HG02938 (cell line): ENCODE measurements at regions not wholly inside any gene's neighbourhood (a gene's known extent, or its start where the extent isn't known, plus 50 kb on each side); places are given as distances from the start of the nearest gene placed in this dataset.

ENCODE experiments used
- ATAC-seq: cut with Tn5 transposase; IDR thresholded peaks from one replicate; pipeline ENCODE4 v1.9.1; 2021; ENCODE audit warnings: mild to moderate bottlenecking, moderate library complexity; ENCODE audit not compliant: unreplicated experiment

DNA sequence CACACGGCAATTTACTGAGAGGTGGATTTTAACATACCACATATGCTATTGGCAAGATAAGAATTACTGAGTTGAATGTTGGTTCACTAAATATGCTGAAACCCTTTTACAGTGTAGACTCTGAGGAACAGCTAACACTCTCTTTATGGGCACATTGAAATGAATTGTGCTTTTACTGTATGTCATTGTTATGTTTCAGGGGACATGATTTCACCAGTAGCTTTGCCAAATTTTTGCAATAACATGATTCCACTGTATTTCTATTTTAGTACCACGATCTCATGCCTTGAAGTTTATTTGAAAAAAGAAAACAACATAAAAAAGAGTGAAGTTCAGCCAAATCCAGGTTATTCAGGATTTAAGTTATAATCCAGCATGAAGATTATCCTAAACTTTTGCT is 188.5 kb downstream of the HLX start:
- no peak for ATAC-seq

GRCh38 chr1:221069178-221069903 is 190.1 kb downstream of the HLX start:
- peak; percentile 87 for ATAC-seq

DNA sequence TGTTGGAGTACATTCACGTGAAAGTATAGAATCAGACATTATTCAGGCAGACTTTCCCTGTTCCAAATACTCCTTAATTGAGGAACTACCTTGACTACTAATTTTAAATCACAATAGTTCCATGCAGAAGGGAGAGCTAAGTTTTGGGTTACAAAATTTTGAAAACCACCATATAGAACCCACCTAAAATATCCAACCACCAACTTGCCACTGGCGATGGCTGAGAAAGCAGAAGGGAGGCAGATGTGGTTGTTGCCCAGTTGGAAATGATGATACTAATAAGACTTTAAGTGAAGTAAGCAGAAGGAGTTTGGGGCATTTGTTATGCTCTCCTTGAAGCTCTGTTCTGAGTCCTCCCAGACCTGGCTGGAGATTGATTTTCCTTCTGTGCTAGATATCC is 190.7 kb downstream of the HLX start:
- no peak for ATAC-seq

DNA sequence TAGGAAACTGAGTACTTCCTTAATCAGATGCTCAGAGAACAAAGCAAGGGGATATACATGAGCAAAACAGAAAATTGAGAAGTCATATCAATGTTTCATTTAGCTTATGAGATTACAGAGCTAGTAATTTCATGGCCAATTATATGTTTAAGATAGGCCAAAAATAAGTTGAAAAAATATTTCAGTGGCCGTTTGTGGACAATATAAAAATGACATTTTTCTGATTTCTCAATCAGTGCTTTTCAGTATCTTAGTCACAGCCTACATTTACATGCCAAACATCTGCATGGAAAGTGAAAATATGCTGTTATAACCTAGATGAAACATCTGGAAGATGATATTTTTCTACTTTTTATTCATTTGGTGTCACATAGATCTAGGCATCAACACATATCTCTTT is 192.5 kb downstream of the HLX start:
- ATAC-seq: no peak

GRCh38 chr1:221072214-221072613 is 193.0 kb downstream of the HLX start:
- ATAC-seq: no peak

GRCh38 chr1:221074332-221074731 is 195.1 kb downstream of the HLX start:
- ATAC-seq: no peak

DNA sequence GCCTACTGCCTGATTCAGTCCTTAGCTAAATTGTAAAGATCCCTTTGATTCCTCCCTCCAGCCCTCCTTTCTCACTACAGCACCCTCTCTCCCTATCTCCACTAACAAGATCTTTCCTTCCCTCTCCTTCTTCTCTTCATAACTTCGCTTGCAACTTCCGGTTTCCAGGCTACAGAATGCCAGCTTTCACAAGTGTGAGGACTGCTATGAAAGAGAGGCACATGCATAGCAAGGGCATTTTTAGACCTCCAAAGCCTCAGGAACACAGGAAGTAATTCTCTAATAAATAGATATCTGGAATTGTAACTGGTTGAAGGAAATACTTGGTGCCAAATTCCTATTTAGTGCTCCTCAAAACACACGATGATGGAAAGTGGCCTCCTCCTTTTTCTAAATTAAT is 196.7 kb downstream of the HLX start:
- ATAC-seq: no peak

- ATAC-seq: no peak
Observed at GRCh38 chr1:221076391-221076811, 197.2 kb downstream of the HLX start.

- ATAC-seq: no peak
Observed at GRCh38 chr1:221078260-221078965, 199.2 kb downstream of the HLX start.

GRCh38 chr1:221083902-221084301 is 204.7 kb downstream of the HLX start:
- ATAC-seq: no peak

DNA sequence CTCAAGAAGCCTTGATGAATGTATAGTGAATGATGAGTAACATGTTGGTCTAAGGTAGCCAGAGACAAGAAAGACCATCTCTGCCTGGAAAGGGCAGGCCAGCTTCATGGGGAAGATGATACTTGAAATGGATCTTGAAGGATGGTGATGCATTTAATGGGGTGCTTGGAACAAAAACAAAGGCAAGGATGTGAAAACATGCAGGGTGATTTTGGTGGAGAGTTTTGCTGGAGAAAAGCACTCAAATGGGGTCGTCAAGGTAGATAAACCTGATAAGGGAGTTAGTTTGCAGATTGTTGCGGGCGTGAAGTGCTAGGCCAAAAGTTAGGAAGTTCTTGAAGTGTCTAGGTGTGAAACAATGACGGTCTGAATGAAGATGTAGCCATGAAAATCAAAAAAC is 205.4 kb downstream of the HLX start:
- ATAC-seq: no peak

DNA sequence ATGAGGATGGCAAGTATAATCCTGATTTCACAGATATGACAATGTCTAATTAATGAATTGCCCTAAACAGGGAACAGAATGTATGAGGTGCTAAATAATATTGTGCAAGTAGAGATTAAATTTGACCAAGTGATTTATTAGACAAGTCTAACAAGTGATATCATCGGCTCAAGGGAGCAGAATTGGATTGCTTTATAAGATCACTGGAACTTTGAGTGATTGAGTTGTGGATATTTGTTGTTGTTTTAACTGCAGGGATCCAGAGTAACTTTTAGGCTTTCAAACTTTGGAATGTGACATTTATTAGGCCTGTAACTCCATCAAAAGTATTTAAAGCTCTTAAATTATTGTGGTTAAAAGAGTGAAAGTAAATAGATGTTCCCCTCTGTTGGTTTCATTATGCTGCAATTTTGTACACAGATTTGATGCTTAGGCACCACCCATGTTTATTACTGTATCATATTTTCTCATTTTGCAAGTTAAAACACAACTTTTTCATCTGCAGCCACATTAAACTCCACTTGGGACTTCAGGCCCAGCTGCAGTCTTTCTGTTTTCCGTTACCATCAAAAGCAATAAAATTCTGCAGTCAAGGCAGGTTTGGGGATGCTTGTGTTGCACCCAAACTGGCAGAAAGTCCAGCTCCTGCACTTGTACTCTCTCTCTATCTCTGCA is 206.6 kb downstream of the HLX start:
- no peak for ATAC-seq

GRCh38 chr1:221087919-221088318 is 208.7 kb downstream of the HLX start:
- ATAC-seq: no peak

DNA sequence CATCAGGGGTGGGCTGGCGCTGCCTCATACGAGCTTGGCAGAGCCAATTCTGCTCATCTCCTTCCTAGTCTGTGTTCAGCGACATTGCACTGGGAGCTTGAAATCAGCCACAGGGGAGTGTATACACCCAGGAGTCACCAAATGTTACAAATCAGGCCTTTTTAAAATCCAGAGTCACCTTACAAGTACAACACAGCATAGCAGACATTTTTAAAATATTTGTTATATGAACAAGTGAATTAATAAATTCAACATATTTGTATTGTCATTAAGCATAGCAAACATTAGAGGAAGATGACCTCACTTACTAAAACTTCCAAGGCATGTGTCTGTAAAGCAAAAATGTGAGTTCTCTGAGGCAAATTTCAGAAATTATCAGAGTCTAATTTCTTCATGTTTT is 210.0 kb downstream of the HLX start:
- no peak for ATAC-seq

GRCh38 chr1:221089803-221090202 is 210.6 kb downstream of the HLX start:
- ATAC-seq: no peak

DNA sequence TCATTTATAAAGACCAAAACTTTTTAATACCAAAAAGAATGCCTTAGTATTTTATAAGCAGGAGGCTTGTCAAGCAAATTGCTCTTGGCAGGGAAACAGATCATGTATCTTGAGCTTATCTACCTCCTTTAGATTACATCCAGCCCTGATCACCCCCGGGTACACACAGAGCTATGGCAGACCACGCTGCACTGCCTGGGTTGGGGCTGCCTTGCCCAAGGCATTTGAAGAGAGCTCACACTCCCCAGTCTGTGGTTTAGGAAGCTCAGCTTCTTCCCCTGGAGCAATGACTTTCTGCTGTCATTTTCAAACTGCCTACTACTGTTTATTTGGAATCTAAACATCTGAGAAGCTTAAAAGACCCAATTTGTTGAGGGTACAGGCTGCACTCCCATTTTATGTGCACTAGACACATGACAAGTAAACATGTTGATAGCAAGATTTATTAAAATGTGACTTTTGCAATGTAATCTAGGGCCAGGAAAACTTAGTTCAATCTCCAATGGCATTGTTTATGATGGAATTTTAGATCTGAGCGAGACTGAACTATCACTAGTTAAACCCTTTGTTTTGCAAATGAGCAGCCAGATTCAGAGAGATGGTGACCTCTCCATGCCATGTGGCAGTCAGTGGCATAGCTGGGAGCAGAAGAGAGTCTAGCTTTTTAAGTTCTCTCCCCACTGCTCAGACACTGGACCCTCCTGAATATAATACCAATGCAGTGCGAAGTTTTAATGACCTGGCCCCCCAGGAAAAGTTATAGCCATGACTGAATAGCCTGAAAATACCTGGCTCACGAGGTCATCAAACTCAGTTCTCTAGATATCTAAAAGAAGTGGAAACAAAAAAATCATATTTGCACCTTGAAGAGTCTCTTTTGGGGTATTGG is 214.9 kb downstream of the HLX start:
- ATAC-seq: no peak

- no peak for ATAC-seq
Observed at GRCh38 chr1:221097479-221098281, 218.4 kb downstream of the HLX start.

DNA sequence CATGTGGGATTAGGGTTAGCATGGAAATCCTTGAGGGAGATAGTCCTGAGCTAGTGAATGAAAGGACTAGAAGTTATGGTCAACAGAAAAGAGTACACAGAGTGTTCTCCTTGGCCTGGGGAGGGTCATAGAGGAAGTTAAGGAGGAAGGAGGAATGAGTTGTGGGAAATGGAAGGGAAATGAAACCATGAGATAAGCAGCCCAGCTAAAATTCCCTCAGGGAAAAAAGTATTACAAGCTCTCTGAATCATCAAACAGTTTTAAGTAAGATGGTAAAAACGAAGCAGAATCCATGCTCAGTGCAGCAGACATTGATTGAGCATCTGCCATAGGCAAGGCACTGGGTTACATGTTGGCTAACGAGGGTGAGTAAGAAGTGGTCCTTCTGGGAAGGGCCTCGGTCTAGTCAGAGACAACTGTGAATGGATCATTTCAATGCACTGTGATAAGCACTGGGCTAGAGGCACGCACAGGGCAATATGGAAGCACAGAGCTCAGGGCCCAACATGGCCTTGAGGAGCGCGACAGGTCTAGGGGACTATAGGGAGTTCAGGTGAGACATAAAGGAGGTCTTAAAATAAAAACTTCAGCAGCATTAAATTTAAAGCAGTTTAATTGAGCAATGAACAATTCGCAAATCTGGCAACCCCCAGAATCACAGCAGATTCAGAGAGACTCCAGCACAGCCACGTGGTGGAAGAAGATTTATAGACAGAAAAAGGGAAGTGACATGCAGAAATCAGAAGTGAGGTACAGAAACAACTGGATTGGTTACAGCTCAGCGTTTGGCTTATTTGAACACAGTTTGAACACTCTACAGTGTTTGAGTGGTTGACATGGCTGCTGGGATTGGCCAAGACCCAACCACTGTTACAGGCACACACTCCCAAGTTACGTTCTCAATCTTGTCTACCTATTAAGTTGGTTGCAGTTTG is 219.5 kb downstream of the HLX start:
- peak; percentile 43 for ATAC-seq
